Ecto neural progenitor cell (in vitro differentiated cells): ENCODE measurements at regions not wholly inside any gene's neighbourhood (a gene's known extent, or its start where the extent isn't known, plus 50 kb on each side); places are given as distances from the start of the nearest gene placed in this dataset.
"Not testable (repeated sequence)": the region's sequence is repeated elsewhere in the genome, so short reads cannot be mapped to it uniquely, and the experiment has no call there.

ENCODE experiments used
- DNase-seq: peaks from one replicate; pipeline ENCODE4 v3.0.0-alpha.2; 2018; ENCODE audit warnings: low spot score

DNA sequence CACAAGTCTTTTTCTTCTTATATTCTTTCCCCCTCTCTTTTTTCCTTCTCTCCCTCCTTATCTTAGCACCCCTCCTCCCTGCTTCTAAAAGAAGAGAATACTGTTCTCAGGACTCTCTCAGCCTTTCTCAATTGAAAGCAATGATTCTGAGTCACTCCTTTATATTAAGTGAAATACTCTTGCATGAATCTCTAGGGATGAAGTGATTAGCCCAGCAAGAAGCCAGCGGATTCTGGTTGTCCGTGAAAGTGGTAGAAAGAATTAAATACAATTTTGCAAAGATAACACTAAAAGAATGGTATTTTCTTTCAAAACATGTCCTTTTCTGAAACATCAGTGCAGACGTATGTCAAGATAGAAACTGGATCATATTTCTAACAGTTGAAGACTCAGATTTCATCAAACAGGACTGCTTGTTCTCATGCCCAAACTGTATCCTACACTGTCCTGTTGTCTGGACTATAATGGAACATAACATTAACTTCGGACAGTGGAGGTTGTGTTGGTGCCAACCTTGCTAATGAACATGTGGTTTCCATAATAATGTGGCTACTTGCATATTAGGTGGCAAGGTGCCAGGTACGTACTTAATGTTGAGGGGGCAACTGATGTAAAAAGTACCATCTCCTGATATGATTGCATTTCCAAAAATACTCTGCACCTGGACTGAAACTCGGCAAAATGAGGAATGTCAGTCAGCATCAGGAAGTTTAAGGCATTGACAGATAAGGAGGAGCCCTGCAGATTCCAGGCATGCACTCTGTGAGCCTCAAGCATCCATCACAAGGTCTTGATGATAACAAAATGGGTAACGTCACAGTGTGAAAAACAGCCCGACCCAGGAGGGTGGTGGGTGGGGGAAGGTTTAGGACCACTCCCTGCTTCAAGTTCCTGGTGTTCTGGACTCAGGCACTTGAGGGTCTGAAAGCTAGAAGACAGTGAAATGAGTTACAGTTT lies 357.2 kb downstream of the DLEU7 start:
- no peak for DNase-seq

DNA sequence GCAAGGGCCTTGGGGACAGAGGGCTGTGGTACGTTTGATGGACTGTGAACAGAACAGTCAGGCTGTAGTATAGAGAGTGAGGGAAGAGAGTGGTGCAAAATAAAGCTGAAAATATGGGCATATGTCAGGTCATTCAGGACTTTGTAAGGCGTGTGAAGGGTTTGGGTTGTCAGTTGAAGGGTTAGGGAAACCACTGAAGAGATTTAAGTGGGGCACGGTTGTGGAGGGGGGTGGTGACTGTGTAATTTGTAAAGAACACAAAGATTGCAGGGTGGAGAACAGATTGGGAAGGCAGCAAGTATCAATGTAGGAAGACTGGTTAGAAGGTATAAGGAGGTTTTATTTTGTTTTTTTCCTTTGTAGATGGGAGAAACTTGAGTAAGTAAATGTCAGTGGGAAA lies 349.8 kb downstream of the DLEU7 start:
- no peak for DNase-seq

DNA sequence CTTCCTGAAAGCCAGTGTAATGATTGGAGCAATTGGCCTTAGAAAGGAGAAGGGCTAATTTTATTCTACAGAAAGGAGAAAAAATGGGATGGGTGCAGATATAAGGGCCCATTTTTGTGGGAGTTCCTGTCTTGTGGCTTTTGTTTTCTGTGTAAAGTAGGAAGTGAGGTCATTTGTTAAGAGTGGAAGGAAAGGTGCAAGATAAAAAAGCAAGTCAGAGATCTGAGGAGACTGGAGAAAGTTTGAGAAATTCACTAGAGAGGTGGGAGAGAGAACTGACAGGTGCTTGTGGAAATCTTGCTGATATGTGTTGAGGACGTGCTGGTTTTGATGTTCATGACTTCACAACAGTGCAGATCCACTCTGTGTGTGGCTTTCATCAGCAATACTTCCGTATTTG lies 349.4 kb downstream of the DLEU7 start:
- no peak for DNase-seq

DNA sequence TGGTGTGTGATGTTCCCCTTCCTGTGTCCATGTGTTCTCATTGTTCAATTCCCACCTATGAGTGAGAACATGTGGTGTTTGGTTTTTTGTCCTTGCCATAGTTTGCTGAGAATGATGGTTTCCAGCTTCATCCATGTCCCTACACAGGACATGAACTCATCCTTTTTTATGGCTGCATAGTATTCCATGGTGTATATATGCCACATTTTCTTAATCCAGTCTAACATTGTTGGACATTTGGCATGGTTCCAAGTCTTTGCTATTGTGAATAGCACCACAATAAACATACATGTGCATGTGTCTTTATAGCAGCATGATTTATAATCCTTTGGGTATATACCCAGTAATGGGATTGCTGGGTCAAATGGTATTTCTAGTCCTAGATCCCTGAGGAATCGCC lies 340.3 kb downstream of the DLEU7 start:
- DNase-seq = not testable (repeated sequence)

DNA sequence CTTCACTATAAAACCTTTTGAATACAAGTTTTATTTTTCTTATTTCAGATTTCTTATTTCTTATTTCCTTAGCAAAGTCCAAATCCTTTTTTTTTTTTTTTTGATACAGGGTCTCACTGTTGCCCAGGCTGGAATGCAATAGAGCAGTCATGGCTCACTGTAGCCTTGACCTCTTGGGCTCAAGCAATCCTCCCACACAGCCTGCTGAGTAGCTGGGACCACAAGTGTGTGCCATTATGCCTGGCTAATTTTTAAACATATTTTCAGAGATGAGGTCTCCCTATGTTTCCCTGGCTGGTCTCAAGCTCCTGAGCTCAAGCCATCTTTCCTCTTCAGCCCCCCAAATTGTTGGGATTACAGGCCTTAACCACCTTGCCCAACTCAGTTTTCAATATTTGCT lies 334.3 kb downstream of the DLEU7 start:
- no peak for DNase-seq

DNA sequence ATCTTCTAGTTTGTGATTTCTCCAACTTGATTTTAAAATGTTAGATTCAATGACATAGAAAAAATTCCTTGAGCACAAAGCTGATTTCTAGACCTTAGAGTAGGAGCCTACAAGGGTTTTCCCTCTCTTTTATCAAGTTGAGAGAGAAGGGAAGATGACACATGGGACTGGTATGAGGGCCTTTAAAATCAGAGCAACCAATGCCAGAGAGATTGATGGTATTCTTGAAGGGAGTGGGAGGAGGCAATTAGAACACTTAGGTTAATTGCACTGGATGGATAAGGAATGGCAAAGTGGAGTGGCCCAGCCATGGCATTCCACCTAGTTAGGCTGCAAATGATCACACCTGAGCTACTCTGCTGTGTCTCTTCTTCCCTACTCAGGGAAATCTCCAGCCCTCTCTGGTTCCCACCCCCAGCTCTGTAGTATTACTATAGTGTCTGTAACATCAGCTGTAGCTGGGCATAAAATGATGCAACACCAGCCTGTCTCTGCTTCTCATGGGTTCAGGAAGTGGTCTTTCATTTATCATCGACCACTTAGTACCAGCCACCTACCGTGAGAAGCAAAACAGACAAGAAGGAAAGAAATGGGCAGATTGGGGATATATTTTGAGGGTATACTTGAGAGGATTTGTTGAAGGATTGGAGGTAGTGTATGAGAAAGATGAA lies 333.6 kb downstream of the DLEU7 start:
- no peak for DNase-seq

DNA sequence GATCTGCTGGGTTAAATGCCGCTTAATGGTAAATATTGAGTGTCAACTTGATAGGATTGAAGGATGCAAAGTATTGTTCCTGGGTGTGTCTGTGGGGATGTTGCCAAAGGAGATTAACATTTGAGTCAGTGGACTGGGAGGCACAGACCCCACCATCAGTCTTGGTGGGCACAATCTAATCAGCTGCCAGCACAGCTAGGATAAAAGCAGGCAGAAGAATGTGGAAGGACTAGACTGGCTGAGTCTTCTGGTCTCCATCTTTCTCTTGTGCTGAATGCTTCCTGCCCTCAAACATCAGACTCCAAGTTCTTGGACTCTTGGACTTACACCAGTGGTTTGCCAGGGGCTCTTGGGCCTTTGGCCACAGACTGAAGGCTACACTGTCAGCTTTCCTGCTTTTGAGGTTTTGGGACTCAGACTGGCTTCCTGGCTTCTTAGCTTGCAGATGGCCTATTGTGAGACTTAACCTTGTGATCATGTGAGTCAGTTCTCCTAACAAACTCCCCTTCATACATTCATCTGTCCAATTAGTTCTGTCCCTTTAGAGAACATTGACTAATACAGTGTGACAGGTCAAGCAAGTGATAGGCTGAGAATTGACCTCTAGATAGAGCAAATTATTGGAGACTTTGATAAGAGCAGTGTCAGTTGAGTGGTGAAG lies 332.5 kb downstream of the DLEU7 start:
- DNase-seq = not testable (repeated sequence)

DNA sequence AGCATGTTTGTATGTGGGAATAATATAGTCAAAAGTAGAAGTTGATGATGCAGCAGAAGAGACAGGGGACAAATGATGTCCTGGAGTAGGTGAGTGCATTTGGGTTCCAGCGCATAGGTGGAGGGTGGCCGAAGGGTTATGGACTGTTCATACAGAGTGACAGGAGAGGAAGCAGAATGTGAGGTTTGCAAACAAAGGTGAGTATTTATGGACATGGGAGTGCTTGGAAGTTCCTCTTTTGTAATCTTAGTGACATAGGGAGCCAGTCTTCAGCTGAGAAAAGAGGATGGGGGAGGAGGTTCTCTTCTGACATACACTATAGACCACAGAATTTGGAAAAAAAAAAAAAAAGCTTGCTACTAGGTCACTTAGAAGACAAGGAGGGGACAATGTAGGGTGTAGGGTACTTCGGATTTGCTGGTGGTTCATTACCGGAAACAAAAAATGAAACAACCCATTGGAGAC lies 331.6 kb downstream of the DLEU7 start:
- no peak for DNase-seq

DNA sequence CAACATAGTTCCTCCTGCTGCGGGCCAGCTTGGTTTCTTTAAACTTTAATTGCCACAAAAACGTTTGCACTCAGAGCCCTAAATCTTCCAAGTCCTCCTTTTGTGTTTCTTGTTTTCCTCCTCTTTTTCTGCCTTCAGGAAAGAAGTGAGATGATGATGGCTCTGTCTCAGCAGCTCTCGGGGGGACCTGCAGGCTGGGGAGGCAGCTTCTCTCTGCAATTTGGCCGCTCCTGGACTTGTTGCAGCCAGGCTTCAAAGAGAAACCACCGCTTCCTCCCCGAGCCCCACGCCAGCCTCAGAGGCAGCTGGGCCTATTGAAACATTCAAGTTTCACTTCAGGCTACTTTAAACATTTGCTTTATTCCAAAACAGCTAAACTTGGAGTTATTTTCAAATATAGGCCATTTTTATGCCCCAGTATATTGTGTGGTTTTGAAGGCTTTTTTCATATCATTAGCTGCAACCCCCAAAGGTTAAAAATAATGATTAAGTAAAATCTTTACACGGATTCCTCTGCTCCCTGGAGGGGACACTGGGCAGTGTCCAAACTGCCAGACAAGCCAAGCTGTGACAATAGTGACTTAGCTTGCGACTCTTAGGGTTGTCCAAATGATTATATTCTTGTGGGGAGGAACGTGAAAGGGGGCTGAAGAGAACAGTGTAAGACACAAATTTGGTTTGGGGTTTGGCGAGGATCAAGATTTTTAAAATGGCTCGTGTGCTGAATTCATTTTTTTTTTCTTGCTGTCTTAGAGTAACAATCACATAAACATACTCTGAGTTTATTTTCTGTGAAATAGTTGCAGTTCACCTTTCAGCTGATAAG lies 330.8 kb downstream of the DLEU7 start:
- no peak for DNase-seq

DNA sequence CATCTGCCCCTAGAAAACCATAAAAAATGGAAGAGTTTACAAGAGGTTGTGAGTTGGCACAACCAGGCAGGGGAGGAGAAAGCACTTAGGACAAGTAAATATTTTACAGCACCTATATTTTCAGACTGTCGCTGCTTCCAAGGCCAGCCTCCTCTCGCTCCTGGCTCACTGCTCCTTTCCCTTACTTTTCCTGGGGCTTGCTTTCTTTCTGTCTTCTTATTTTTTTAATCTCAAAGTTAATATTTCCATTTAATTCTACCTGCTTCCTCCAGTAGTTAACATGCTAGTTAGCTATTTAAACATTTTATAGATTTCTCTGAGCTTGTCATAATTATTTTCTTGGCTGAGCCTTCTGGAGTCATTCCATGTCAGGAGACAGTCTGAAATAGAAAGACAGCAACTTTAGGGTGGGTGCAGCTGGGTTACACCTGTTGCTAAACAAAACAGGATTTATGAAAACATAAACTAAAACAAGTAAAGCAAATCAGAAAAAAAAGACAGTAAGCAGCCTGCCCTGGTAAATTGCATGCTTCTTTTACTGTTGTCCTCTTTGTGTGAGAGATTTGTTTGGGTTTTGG lies 330.1 kb downstream of the DLEU7 start:
- DNase-seq = no peak

DNA sequence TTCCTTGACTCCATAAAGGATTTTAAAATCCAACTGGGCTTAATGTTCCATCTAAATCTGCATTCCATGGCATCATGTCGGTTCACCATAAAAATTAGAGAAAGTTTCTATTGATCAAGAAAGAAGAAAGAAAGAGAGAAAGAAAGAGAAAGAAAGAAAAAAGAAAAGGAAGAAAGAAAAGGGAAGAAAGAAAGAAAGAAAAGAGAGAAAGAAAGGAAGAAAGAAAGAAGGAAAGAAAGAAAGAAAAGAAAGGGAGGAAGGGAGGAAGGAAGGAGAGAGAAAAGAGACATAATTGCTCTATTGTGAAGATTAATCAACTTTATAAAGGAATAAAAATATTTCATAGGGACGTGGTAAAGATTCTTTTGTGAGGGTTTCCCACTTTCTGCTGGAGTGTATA lies 329.2 kb downstream of the DLEU7 start:
- DNase-seq = no peak

DNA sequence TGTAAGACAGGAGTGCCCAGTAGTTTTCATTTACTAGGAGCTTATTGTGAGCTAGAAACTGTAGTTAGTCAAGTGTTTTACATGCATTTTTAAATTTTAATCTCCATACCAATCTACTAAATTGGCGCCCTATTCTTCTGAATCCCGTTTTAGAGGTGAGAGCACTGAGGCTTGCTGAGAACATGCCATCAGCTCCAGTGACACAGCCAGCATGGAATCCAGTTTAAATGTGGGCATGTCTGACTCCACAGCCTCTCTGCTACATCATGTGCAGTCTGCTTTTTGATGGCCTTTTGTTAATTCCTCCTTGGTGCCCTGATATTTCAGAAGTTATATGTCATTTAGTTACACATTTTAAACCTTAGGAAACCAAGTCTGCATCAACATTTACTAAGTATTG lies 325.4 kb downstream of the DLEU7 start:
- DNase-seq = no peak

DNA sequence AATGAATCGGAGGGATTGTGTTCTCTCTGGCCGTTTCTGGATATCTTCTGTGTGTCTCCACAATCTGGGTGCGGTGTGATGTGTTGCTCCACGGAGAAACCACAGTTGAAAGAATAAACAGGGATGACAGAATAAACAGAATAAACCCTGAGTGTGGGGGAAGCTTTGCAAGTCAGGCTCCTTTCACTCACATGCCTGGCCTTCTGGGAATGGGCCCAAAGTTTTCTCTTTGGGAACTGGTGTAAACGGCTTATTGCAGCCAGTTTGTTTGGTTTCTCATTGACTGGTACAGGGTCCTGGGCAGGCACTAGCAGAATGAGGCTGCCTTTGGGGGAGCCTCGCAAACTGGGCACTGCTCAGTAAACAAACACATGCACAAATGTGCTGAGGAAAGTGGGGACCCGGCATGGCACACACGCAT lies 324.7 kb downstream of the DLEU7 start:
- no peak for DNase-seq

DNA sequence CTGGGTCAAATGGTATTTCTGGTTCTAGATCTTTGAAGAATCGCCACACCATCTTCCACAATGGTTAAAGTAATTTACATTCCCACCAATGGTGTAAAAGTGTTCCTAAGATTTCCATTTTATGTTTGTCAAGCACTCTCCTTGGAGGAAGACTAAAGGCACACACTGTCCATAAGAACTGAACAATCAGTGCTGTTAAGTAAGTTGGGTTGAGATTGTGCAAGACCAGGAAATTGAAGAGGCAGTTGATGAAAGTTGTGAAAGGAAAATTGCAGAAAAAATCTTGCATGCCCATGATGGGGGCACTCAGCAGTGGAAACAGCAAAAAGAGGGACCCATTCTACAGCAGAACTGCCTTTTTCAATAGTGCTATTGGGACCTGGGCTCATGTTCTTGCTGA lies 323.6 kb downstream of the DLEU7 start:
- DNase-seq = no peak

DNA sequence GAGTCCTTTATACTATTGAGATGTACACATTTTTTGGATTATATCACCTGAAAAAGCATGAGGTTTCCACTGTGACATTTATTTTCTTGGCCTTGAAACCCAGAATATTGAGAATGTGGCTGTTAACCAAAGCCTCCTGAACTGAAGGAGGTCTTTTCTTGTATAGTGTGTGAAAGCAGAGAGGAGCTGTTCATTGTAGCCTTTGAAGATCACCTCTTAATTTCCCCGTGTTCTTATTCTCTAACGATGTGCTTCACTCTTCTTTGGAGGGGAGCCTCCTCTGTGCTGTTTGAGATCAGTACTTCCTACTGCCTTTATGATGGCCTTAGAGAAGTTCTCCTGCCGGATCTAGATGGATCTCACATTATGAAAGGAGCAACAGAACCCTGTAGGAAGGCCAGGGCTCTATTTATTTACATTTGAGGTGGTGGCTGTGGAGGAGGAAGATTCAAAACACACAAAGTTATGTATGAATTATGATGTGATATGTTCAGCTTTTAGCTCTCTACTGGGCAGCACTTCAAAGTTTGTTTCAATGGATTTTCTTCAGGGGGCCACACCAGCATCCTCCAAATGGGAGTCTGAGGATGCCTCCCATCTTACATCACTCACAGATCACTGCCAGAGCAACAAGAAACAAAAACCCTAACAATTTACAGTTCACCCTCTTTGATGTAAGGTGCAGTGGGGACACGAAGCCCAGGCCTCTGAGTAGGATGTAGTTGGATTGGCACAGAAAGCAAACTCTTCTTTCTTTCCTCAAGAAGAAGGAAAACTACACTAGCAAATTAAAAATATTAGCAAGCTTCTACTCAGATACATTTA lies 322.3 kb downstream of the DLEU7 start:
- DNase-seq = no peak

DNA sequence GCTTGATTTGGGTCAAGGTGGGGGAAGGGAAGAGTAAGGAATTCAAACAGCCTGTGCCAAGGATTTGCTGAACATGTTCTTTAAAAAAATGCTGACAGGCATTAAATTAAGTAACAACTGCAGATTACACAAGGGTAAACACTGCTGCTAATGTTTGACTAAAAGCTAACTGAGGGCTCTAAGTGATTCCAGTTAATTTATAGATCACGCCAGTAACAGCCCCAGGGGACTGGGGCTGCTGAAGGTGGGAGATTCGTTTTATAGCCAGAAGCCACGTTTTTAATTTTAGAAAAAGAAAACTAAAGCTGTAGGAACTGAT lies 321.7 kb downstream of the DLEU7 start:
- no peak for DNase-seq

DNA sequence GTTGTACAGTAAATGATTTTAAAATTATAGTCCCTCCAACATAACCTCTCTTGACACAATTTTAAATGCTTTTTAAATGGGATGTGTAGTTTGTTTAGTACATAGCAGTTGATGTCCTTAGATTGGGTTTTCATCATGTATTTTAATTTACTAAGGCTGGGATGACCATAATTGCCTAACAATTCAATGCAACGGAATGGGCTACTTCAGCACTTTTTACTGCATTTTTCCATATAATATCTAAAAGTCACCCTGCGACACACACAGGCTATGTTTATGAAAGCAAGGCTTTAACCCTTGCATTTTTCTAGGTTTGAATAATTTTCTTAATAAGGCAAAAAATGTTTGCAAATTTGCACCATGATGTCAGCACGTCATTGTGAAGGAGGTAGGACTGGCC lies 321.0 kb downstream of the DLEU7 start:
- DNase-seq = no peak

DNA sequence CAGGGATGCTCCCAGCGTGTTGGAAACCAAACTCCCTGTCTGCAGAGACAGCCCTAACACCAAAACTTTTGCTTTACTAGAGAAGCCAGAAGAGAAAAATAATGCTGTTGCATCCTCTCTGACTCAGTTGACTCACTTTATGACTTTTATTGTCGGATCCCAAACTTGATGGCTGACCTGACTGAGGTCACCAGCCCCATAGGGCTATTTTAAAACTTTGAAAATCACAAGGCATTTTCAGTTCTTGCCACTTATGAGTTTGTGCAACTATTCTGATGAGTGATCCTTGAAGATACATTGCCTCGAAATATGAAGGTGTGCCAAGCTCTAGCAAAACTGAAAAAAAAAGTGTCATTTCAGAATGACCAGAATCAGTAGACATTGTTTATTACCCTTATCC lies 320.2 kb downstream of the DLEU7 start:
- no peak for DNase-seq

DNA sequence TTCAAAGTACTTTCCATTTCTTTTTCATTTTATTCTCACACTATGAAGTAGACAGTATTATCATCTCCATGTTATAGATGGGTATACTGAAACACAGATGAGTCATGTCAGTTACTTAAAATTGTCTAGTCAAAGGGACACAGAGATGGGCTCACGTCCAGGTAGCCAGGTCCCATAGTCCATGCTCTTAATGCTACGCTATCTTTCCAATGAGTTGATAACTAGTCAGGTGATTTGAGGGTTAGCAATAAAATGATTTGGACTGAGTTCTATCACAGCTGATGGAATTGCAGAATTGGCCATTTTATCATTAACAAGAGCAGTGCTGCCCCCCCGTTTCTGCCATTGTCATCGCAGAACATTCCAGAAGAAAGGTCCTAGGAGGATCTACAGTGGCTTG lies 318.9 kb downstream of the DLEU7 start:
- no peak for DNase-seq

DNA sequence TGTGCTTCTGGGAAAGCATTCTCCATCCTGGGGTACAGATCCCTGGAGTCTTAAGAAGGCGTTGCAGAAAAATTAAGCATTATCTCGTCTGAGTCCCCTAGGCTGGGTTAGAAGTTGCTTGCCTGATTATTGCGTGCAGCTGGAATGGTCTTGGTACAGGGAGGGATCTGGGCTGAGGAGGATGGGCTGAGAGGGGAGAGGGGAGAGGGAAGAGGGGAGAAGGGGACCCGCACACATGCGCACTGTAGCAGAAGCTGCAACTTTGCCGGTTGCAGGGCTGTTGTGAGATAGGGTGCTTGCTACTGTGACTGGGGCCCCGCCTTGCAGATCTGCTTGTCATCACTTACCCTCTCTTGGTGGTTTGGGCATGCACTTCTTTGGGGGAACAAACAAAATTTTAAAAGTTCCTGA lies 316.8 kb downstream of the DLEU7 start:
- no peak for DNase-seq

DNA sequence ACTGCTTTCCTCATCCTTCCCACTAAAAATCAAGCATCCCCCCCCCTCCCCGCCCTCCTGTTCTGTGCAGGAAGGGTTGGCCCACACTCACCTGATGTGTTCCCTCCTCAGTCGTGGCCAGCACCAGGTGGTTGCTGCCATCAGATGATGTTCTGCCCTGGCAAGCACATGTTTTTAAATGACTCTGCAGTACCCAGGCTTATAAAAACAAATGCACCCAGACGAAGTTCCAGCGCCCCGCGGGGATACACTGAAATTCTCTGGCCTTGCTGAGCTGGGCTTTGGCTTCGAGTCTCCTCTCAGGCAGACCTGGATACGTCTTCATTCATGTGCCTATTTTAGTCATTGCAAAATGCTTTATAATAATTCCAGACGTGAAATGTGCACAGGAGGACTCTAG lies 316.3 kb downstream of the DLEU7 start:
- no peak for DNase-seq
